ENCODE measurements at regions not wholly inside any gene's neighbourhood (a gene's known extent, or its start where the extent isn't known, plus 50 kb on each side); places are given as distances from the start of the nearest gene placed in this dataset.

DNA sequence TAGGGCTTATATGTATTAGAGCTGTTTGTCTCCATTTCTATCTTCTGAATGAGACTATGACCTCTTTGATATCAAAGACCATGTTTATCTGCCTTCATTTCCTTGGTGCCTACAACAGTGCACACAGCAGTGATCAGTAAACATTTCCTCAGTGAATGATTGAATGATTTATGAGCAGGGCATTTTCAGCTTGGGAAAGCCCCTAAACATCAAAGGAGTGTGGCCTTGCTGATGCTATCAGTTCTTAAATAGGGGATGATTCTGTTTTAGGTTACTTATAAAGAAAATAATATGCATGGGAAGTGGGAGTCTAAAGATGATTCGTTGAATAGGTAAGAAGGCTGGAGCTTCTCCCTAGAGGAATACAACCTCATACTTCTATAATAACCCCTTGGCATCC, 425.3 kb downstream of the ZNF521 start:
- in situ Hi-C loops (cut with MboI; ENCODE audit: low sequenced_read_pairs) = no loop called here

DNA sequence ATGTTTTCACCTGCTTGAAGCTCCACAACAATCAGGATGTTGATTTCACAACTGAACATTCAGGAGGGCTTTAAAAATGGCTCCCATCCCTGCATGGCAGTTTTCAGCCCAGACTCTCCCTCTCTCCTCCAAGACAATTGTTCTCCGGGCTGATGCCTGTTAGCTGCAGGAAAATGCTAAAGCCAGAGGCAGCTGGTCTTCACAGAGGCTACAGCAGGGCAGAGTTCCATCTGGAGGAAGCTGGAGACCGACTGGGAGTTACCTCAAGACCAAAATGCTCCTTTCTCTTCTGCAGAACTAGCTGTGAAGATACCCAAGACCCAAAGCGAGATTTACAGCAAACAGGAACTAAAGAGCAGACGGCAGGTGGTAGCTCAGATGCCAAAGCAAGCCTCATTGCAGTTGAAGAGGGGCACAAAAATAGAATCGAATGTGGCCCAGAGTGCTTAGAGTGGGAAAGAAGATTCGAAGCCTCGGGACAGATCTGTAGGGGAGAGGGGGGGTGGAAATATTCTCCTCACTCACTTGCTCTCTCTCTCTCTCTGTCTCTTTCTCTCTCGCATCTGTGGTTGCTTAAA, 423.6 kb downstream of the ZNF521 start:
- in situ Hi-C loops (cut with MboI; ENCODE audit: low sequenced_read_pairs) = no loop called here

- in situ Hi-C loops (cut with MboI; ENCODE audit: low sequenced_read_pairs) = no loop called here
Measured at GRCh38 chr18:24930478-24930877, 421.5 kb downstream of the ZNF521 start.

GRCh38 chr18:24930971-24931370, 421.0 kb downstream of the ZNF521 start:
- in situ Hi-C loops (cut with MboI; ENCODE audit: low sequenced_read_pairs) = no loop called here

- in situ Hi-C loops (cut with MboI; ENCODE audit: low sequenced_read_pairs) = no loop called here
Measured at GRCh38 chr18:24933345-24933744, 418.6 kb downstream of the ZNF521 start.

- in situ Hi-C loops (cut with MboI; ENCODE audit: low sequenced_read_pairs) = no loop called here
Measured at GRCh38 chr18:24934258-24934932, 417.6 kb downstream of the ZNF521 start.

DNA sequence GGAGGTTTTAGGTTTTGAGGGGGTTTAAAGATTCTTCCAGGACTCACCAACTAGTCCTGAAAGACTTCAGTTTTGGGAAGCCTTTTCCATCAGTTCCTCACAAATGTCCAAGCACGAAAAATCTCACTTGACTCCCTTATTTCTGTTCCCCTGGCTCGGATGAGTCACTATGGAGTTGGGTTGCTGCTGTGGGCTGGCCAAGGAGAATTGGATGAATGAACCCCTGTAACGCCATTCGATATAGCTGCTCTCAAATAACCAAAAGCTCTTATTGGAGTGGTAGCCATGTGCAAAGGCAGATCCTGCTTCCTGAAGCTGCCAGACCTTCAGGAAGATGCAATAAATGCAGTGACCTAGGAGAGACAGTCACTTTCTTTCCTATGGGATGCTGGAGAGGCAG, 417.0 kb downstream of the ZNF521 start:
- in situ Hi-C loops (cut with MboI; ENCODE audit: low sequenced_read_pairs) = no loop called here

DNA sequence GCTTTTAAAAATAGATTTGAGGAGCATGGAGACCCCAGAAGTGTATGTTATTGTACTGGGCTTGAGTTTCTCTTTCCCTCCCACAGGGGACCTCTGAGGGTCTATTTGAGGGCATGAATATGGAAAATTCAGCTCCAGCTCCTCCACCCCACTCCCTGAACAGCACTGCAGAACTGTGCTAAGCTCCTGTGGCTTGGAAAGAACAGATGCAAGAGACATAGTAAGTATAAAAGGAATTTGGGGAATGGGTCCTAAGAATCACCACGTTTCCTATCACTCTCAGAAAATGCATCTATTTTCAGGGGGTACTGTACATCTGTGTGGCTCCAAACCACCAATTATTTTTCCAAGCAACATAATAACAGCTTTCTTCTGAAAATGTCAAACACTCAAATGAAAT, 416.1 kb downstream of the ZNF521 start:
- in situ Hi-C loops (cut with MboI; ENCODE audit: low sequenced_read_pairs) = no loop called here

DNA sequence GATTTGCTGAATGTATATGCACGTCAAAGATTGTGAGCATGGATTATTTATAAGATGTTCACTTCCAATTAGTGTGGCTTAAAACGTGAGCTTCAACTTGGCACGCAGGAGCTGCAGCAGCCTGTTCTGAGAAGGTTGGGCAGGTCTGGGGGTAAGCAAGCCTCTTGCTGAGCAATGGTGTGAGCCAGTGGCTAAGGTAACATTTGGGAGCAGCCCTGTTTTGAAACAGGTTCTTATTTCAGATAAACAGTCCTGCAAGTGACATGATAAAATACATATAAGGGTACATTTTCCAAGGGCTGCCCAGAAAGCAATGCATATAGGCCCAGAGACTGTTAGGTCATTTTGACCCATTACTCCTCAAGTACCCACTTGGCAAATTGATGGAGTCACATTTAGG, 415.3 kb downstream of the ZNF521 start:
- in situ Hi-C loops (cut with MboI; ENCODE audit: low sequenced_read_pairs) = no loop called here

DNA sequence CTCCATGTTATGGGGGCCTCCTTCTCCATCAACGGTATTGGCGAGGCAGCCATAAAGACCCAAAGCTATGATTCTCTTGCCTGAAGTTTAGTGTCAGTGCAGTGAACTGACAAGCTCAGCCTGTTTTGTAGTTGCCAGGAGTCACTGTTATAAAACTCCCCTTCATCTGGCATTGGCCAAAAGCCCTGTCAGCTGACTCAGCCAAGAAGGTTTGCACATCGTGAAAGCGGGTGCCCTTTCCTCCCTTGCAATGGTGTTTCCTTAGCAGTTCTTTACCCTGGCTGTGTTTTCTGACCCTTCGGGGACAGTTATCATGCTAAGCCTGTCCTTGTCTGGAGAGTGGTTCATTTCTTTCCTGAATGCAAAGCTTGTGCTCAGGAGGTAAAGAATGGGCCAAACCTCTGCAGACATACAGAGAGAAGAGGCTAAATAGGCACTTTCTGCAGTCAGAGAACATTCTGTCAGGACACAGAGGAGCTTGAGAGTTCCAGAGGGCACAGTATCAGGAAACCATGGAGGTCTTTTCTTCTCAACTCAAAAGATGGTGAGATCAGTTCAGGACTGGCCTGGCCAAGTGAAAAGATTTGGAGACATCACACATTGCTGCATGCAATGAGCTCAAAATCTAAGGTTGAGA, 414.2 kb downstream of the ZNF521 start:
- in situ Hi-C loops (cut with MboI; ENCODE audit: low sequenced_read_pairs) = no loop called here

GRCh38 chr18:24940416-24940815, 411.6 kb downstream of the ZNF521 start:
- in situ Hi-C loops (cut with MboI; ENCODE audit: low sequenced_read_pairs) = no loop called here

- in situ Hi-C loops (cut with MboI; ENCODE audit: low sequenced_read_pairs) = no loop called here
Measured at GRCh38 chr18:24941174-24941951, 410.6 kb downstream of the ZNF521 start.

- in situ Hi-C loops (cut with MboI; ENCODE audit: low sequenced_read_pairs) = no loop called here
Measured at GRCh38 chr18:24942144-24942543, 409.8 kb downstream of the ZNF521 start.

DNA sequence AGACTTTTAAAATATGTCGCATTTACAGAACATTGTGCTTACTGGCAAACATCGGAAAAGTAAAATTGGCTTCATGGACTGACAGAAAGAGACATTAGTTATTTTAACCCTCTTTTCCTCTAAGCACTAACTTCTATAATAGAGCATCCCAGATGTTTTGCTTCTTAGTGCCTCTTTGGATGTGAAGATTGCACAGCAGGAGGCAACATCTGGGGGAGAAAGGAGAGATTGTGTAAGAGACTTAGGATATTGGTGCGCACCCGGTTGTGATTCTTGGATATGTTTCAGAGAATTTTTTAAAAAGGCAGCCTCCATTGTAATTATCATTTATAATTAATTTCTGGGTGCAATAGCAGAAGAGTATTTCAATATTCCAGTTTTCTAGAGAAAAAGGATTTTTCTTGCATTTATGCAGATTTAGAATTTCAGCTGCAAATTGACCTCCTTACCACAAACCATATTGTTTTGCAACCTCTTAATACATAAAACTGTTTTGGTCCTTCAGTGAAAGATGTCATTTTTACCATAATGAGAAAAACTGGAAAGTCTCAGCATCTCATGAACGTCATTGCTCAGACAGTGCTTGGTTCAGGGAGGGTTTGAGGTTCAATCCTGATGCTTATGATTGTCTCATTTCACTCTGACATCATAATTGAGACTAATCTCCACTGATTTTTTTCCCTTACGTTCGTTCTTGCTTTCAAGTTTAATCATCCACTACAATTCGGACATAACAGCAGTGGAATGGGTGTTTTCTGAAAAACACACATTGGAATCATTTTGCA, 404.3 kb downstream of the ZNF521 start:
- in situ Hi-C loops (cut with MboI; ENCODE audit: low sequenced_read_pairs) = no loop called here

- in situ Hi-C loops (cut with MboI; ENCODE audit: low sequenced_read_pairs) = no loop called here
Measured at GRCh38 chr18:24949908-24950307, 402.1 kb downstream of the ZNF521 start.

- in situ Hi-C loops (cut with MboI; ENCODE audit: low sequenced_read_pairs) = no loop called here
Measured at GRCh38 chr18:24954341-24954740, 397.6 kb downstream of the ZNF521 start.

DNA sequence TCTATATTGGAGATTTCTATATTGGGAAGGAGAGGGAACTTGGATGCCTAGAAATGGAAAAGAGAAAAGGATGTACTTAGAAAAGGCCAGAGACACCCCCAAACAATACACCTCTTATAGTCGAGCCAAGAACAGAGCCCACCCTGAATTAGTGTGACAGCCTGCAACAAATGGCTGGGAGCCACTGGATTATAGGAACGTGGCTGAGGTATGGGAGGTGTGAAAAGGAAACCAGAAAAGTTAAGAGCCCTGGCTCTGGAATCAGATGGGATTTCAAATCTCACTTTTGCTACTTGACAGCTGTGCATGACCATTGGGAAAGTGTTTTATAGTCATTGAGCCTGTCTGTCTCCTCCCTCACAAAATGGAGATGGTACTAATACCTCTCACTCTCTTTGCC, 394.0 kb downstream of the ZNF521 start:
- in situ Hi-C loops (cut with MboI; ENCODE audit: low sequenced_read_pairs) = no loop called here

- in situ Hi-C loops (cut with MboI; ENCODE audit: low sequenced_read_pairs) = no loop called here
Measured at GRCh38 chr18:24959051-24959476, 392.9 kb downstream of the ZNF521 start.

GRCh38 chr18:24964216-24964615, 387.8 kb downstream of the ZNF521 start:
- in situ Hi-C loops (cut with MboI; ENCODE audit: low sequenced_read_pairs) = no loop called here

- in situ Hi-C loops (cut with MboI; ENCODE audit: low sequenced_read_pairs) = no loop called here
Measured at GRCh38 chr18:24968238-24968775, 383.7 kb downstream of the ZNF521 start.

DNA sequence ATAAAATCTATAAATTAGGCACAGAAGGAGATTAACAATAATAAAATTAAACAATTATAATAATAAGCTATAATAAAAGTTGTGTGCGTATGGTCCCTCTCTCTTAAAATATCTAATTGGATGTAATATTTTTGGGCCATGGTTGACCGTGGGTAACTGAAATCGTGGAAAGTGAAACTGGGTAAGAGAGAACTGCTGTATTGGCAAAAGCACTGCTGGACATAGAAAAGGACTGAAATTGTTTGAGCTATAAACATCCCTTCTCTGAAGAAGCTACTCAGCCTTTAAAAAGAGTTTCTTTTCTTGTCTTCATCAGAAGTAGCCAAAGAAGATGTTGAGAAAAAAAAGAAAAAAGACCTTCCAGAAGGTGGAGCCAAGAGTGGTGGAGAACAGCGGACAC, 379.4 kb downstream of the ZNF521 start:
- in situ Hi-C loops (cut with MboI; ENCODE audit: low sequenced_read_pairs) = no loop called here

All from HL-60/S4 treated with retinoic acid at 250 ng/mL for 4 days and 3 days (cell line).